T47D (cell line): ENCODE measurements at regions not wholly inside any gene's neighbourhood (a gene's known extent, or its start where the extent isn't known, plus 50 kb on each side); places are given as distances from the start of the nearest gene placed in this dataset.

Experiments used
- DNase-seq, 2 experiments: peaks; one replicate each; pipeline versions ENCODE4 v3.0.0 to v3.0.0-alpha.2; 2011 to 2012; ENCODE audit warnings: low read depth in 1 of 2, low spot score in 1 of 2
- JUND ChIP-seq: IDR thresholded peaks from 2 replicates; pipeline ENCODE4 v1.6.1; 2012; ENCODE audit warnings: low read depth
- in situ Hi-C: cut with HindIII; loops from 2 replicates; pipeline ENCODE4 v1.10.0; 2016; ENCODE audit warnings: low sequenced_read_pairs, low pct_unique_long_range_greater_than_20kb

DNA sequence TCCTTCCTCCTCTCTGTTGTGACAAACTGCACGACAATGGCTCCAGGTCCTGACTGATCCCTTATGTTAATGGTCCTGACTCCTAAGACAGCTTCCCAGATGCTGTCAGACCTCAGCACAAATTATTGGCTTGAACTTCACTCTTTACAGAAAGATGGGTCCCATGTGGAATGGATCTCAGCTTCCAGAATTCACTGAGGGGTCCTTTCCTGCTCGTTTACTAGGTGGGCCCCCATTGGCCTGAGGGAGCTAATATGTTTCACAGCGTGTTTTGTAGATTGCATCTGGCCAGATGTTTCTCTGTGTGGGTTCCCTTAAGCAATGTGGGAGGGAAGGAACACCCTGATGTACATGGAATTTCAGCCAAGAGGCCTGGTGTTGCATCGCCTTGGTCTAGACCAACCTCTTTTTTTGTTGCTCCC, 826.6 kb downstream of the MAFB start:
- TF ChIP-seq JUND: no peak
- in situ Hi-C loops: no loop called here
- no peak for DNase-seq

GRCh38 chr20:39861381-39861780, 827.7 kb downstream of the MAFB start:
- no peak for DNase-seq
- in situ Hi-C loops: no loop called here
- no peak for TF ChIP-seq JUND

GRCh38 chr20:39857835-39858234, 831.2 kb downstream of the MAFB start:
- in situ Hi-C loops: no loop called here
- no peak for TF ChIP-seq JUND
- no peak for DNase-seq

DNA sequence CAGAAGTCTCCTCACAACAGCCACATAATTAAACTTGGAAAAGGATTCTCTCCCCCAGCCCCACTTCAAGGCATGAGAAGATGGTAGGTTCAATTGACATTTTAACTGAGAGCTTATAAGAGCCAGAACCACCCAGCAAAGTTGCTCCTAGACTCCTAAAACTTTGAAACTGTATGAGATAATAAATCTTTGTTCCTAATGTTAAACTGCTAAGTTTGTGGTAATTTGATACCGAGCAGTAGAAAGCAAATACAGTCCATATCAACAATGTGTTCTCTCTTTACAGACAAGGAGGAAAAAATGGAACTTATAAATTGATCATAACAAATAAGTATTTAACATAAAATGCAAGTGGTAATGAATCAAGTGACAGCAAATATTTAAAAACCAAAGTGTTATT, 831.8 kb downstream of the MAFB start:
- no peak for TF ChIP-seq JUND
- in situ Hi-C loops: no loop called here
- no peak for DNase-seq

GRCh38 chr20:39855799-39856198, 833.2 kb downstream of the MAFB start:
- in situ Hi-C loops: no loop called here
- DNase-seq: no peak
- TF ChIP-seq JUND: no peak

DNA sequence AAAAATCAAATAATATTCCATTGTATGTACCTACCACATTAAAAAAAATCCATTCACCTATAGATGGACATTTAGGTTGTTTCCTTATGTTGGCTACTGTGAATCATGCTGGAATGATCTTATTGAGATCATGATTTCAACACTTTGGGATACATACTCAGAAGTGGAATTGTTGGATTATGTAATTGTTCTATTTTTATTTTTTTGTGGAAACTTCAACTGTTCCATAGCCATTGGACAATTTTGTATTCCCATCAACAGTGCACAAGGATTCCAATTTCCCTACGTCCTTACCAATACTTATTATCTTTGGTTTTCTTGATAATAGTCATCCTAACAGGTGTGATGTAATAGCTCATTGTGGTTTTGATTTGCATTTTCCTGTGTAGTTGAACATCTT, 834.0 kb downstream of the MAFB start:
- in situ Hi-C loops: no loop called here
- no peak for TF ChIP-seq JUND
- no peak for DNase-seq

- DNase-seq: no peak
- in situ Hi-C loops: no loop called here
- TF ChIP-seq JUND: no peak
These were observed 835.4 kb downstream of the MAFB start for GRCh38 chr20:39853636-39854035.

DNA sequence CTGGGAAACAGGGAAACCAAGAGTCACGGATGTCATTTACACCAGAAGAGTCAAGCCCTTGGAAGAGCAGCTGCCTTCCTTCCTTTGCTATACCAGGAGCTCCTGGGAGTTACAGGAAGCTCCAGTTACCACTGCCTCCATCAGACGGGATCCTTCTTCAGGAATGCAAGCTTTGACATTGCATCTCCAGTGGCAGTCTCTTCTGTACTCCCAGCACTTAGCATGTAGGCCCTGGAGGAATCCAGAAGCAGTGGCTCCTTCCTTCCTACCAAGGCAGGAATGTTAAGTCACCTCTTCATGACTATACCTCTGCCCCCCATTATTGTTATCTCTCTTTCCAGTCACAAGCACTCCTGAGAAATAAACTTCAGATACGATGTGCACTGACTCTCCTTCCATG, 836.0 kb downstream of the MAFB start:
- TF ChIP-seq JUND: no peak
- in situ Hi-C loops: no loop called here
- DNase-seq: no peak

DNA sequence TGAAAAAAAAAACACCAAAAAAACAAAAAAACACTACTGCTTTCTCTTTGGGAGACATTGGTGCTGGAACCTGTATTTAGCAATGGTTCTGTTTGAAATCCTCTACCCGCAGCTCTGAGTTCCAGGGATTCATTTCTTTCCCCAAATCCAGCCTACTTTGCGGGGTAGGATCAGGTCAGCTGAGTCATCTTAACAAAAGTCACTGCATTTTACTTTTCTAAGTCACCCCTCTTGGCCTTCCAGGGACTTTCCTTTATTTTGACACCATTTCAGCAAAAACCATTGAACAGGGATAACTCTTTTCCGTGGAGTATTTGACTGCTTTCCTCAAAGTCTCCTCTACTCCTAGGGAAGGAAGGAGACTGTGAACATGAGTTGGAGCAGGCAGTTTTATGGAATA, 837.6 kb downstream of the MAFB start:
- in situ Hi-C loops: no loop called here
- no peak for DNase-seq
- TF ChIP-seq JUND: no peak

DNA sequence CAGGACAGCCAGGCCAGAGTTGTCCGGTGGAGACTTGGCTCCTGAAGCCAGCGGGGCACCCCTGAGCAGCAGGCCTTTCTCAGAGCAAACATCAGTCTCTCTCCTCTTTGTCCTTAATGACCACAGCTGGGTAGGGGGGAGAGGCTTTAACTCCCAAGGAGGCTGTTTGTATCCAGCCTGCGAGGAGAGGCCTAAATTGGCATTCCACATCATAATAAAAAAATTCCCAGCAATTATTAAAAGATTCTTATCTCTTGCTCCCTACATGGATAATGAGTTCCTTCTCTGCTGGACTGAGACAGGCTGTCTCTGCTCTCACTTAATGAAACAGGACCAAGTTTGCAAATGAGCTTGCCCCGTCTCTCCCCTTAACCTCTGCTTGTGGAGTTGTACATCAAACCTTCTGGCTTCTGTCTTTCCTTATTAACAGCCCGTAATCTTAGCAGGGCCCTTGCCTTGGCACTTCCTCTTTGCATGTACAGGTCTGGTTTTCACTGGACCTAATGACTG, 838.2 kb downstream of the MAFB start:
- DNase-seq: no peak
- in situ Hi-C loops: no loop called here
- TF ChIP-seq JUND: no peak

DNA sequence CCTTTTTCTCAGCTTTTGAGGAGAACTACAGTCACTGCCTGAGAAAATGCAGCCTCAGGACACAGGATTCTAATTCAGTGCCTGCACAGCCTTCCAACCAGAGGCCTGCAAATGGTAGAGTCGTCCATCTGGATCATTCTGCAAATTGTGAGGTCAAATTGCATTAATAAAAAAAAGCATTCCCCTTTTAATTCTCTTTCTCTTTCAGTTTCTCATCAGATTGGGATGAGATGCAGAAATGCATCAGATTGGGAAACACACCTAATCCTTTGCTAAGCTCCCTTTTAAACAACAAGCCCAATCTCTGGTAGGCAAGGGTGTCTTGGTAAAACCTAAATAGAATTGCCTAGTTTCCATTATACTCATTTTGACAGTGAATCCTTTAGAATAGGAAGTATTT, 838.8 kb downstream of the MAFB start:
- in situ Hi-C loops: no loop called here
- DNase-seq: no peak
- no peak for TF ChIP-seq JUND

DNA sequence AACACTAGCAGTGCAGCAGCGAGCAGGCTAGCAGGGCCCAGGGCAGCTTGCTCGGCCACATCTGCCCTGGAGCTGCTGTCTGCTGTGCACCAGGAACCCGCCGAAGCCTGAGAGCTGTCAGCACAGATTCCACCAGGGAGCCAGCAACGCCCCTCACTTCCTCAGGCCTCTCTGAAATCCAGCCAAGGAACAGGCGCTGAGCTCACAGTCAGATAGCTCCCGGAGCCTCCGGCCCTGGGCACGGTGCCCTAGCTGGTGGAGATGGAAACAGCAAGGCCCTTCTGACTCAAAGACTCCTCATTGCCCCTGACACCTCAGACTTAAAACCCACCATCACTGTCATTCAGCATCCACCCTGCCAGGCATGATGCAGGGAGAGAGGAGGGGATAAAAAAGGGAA, 839.4 kb downstream of the MAFB start:
- TF ChIP-seq JUND: no peak
- no peak for DNase-seq
- in situ Hi-C loops: no loop called here

GRCh38 chr20:39849171-39849570, 839.9 kb downstream of the MAFB start:
- no peak for TF ChIP-seq JUND
- DNase-seq: no peak
- in situ Hi-C loops: no loop called here

DNA sequence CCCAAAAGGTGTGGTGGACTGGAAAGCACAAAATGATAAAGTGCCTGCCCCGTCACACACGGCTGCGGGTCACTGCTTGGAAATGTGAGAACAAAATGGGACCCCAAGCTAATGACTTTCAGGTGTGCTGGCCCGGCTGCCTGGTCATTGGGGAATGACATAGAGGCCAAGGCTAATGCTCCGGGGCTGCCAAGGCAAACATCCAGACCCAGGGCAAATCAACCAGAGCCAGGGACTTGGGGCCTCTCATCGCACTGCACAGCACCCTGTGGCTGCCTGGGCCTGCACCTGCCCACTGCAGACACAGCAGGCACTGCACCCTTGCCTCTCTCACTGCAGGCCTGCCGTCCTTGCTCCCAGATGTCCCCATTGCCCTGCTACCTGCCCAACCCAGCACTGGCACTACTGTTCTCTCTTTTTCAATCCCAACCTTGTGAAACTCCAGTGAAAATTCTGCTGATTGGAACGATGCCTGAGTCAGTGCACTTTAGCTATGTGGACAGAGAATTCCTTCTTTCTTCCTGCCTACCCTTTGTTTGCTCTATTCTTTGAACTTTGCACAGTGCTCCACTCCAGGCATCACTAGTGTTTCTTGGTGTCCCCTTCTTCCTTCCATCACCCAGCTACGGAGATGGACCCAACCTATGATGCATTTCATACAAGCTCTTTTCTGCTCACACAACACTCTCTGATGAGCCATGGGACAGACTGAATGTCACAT, 849.5 kb downstream of the MAFB start:
- DNase-seq: no peak
- in situ Hi-C loops: no loop called here
- TF ChIP-seq JUND: no peak
